AG04450 (cell line): ENCODE measurements at regions not wholly inside any gene's neighbourhood (a gene's known extent, or its start where the extent isn't known, plus 50 kb on each side); places are given as distances from the start of the nearest gene placed in this dataset.

Experiments used
- CTCF ChIA-PET: fragments of 300-600, 350-600 bp; formaldehyde crosslinking; extraction: SDS; loops from one replicate; lab custom pipeline; 2022; ENCODE audit warnings: antibody characterized with exemption, inconsistent platforms; lab: Charles Lee
- POLR2A ChIA-PET: fragments of 350-600 bp; formaldehyde crosslinking; extraction: SDS; loops from one replicate; lab custom pipeline; 2021; ENCODE audit warnings: antibody characterized with exemption, inconsistent platforms; lab: Yijun Ruan, JAX
- DNase-seq: peaks from one replicate; pipeline ENCODE4 v3.0.0-alpha.2; 2011; ENCODE audit warnings: low read depth, low spot score
- H3K27ac ChIP-seq: one replicate; pipeline ENCODE4 v1.5.1; 2012; ENCODE audit warnings: low read depth, low read length, control low read depth
- H3K27me3 ChIP-seq: one replicate; pipeline ENCODE4 v1.6.0; 2012; ENCODE audit warnings: low read length; ENCODE audit not compliant: control insufficient read depth, insufficient read depth
- H3K4me3 ChIP-seq: 2 replicates; pipeline ENCODE4 v1.5.1; 2011; ENCODE audit warnings: mild to moderate bottlenecking, low read depth, low read length, control low read depth
- H3K9me3 ChIP-seq: 2 replicates; pipeline ENCODE4 v1.5.1; 2012; ENCODE audit warnings: low read length; ENCODE audit not compliant: control insufficient read depth, insufficient read depth
- CTCF ChIP-seq: IDR thresholded peaks from 2 replicates; pipeline ENCODE4 v1.5.1; 2011; ENCODE audit warnings: low read depth, low read length, control low read depth, inconsistent platforms

GRCh38 chr2:187989925-187990623 lies 301.6 kb upstream of the GULP1 start:
- no peak for DNase-seq
- no peak for TF ChIP-seq CTCF
- ChIA-PET POLR2A (no interaction called here), CTCF (no interaction called here)
- Histone ChIP-seq H3K27ac (no peak overlapping the region), H3K4me3 (no peak overlapping the region), H3K27me3 (no peaks in the 10 kb centered on the region), H3K9me3 (no peaks in the 10 kb centered on the region)

GRCh38 chr2:187991389-187991788 lies 300.3 kb upstream of the GULP1 start:
- H3K27ac ChIP-seq = no peak overlapping the region
- H3K27me3 ChIP-seq = no peaks in the 10 kb centered on the region
- no peak for DNase-seq
- no peaks in the 10 kb centered on the region for H3K9me3 ChIP-seq
- no peak overlapping the region for H3K4me3 ChIP-seq
- ChIA-PET CTCF (no interaction called here), POLR2A (no interaction called here)
- no peak for TF ChIP-seq CTCF

GRCh38 chr2:187994464-187995331 lies 297.0 kb upstream of the GULP1 start:
- no peak for DNase-seq
- Histone ChIP-seq H3K4me3 (no peak overlapping the region), H3K27me3 (no peaks in the 10 kb centered on the region), H3K9me3 (no peaks in the 10 kb centered on the region), H3K27ac (no peak overlapping the region)
- ChIA-PET CTCF (no interaction called here), POLR2A (no interaction called here)
- TF ChIP-seq CTCF = no peak

- POLR2A ChIA-PET = no interaction called here
- DNase-seq = no peak
- CTCF ChIA-PET = no interaction called here
These were observed 296.1 kb upstream of the GULP1 start for GRCh38 chr2:187995556-187995955.

More at GRCh38 chr2:187995556-187995955, 296.1 kb upstream of the GULP1 start:
- Histone ChIP-seq H3K9me3 (no peaks in the 10 kb centered on the region), H3K4me3 (no peak overlapping the region), H3K27me3 (no peaks in the 10 kb centered on the region), H3K27ac (no peak overlapping the region)
- no peak for TF ChIP-seq CTCF
